ENCODE measurements at regions not wholly inside any gene's neighbourhood (a gene's known extent, or its start where the extent isn't known, plus 50 kb on each side); places are given as distances from the start of the nearest gene placed in this dataset.
"Not testable (repeated sequence)": the region's sequence is repeated elsewhere in the genome, so short reads cannot be mapped to it uniquely, and the experiment has no call there.

- TF ChIP-seq CTCF (IDR thresholded peaks at IDR 0.05): no peak
- DNase-seq (ENCODE audit: low spot score): peak; percentile 26
- Histone ChIP-seq H3K27ac (no peak overlapping the region), H3K4me3 (no peak overlapping the region)
These were observed 610.4 kb downstream of the BCOR start for GRCh38 chrX:39487166-39487968.

- H3K27ac ChIP-seq: no peak overlapping the region
- H3K4me3 ChIP-seq: no peak overlapping the region
- no peak for DNase-seq (ENCODE audit: low spot score)
- TF ChIP-seq CTCF (IDR thresholded peaks at IDR 0.05): no peak
These were observed 609.8 kb downstream of the BCOR start for GRCh38 chrX:39487969-39488330.

- H3K4me3 ChIP-seq: no peak overlapping the region
- no peak for DNase-seq (ENCODE audit: low spot score)
- H3K27ac ChIP-seq: no peak overlapping the region
- no peak for TF ChIP-seq CTCF (IDR thresholded peaks at IDR 0.05)
These were observed 606.0 kb downstream of the BCOR start for GRCh38 chrX:39491548-39492297.

GRCh38 chrX:39492497-39493162, 605.1 kb downstream of the BCOR start:
- H3K27ac ChIP-seq: no peak overlapping the region

GRCh38 chrX:39493168-39493567, 604.6 kb downstream of the BCOR start:
- no peak for TF ChIP-seq CTCF (IDR thresholded peaks at IDR 0.05)
- no peak for DNase-seq (ENCODE audit: low spot score)
- H3K27ac ChIP-seq: no peak overlapping the region
- H3K4me3 ChIP-seq: no peak overlapping the region

More at GRCh38 chrX:39492497-39493162, 605.1 kb downstream of the BCOR start:
- no peak for DNase-seq (ENCODE audit: low spot score)
- H3K4me3 ChIP-seq: no peak overlapping the region
- no peak for TF ChIP-seq CTCF (IDR thresholded peaks at IDR 0.05)

- not testable (repeated sequence) for DNase-seq (ENCODE audit: low spot score); H3K4me3 ChIP-seq
These were observed 600.6 kb downstream of the BCOR start for GRCh38 chrX:39497117-39497516.

GRCh38 chrX:39497702-39498265, 600.0 kb downstream of the BCOR start:
- DNase-seq (ENCODE audit: low spot score): no peak
- H3K27ac ChIP-seq: no peak overlapping the region

More at GRCh38 chrX:39497117-39497516, 600.6 kb downstream of the BCOR start:
- not testable (repeated sequence) for H3K27ac ChIP-seq

More at GRCh38 chrX:39497702-39498265, 600.0 kb downstream of the BCOR start:
- no peak for TF ChIP-seq CTCF (IDR thresholded peaks at IDR 0.05)
- H3K4me3 ChIP-seq: no peak overlapping the region

Measured in coronary artery (tissue), 2 donors.